ENCODE measurements at regions not wholly inside any gene's neighbourhood (a gene's known extent, or its start where the extent isn't known, plus 50 kb on each side); places are given as distances from the start of the nearest gene placed in this dataset.

- peaks cover 66% of the 10 kb centered on the region for H3K4me1 ChIP-seq (ENCODE audit: control insufficient read depth, insufficient read depth, low read length, unreplicated experiment)
- H3K27ac ChIP-seq (ENCODE audit: low read depth, low read length) = peak overlapping the region; percentile 88
- no peak overlapping the region for H2AFZ ChIP-seq (ENCODE audit: low read length, unreplicated experiment)
These were observed 152.7 kb upstream of the RUNX1 start for GRCh38 chr21:35201799-35202198.

GRCh38 chr21:35201288-35201687 is 152.2 kb upstream of the RUNX1 start:
- Histone ChIP-seq H3K4me3 (ENCODE audit: low read depth, low read length) (no peak overlapping the region), H2AFZ (ENCODE audit: low read length, unreplicated experiment) (no peak overlapping the region), H3K4me1 (ENCODE audit: control insufficient read depth, insufficient read depth, low read length, unreplicated experiment) (peaks cover 68% of the 10 kb centered on the region), H3K27ac (ENCODE audit: low read depth, low read length) (no peak overlapping the region), H3K36me3 (ENCODE audit: insufficient read depth, low read length) (no peaks in the 10 kb centered on the region), H3K79me2 (ENCODE audit: control insufficient read depth, insufficient read depth, low read length, unreplicated experiment) (no peaks in the 10 kb centered on the region), H3K27me3 (ENCODE audit: insufficient read depth, low read length) (no peaks in the 10 kb centered on the region)

More at GRCh38 chr21:35201799-35202198, 152.7 kb upstream of the RUNX1 start:
- no peak overlapping the region for H3K4me3 ChIP-seq (ENCODE audit: low read depth, low read length)
- H3K27me3 ChIP-seq (ENCODE audit: insufficient read depth, low read length) = no peaks in the 10 kb centered on the region
- H3K79me2 ChIP-seq (ENCODE audit: control insufficient read depth, insufficient read depth, low read length, unreplicated experiment) = no peaks in the 10 kb centered on the region
- H3K36me3 ChIP-seq (ENCODE audit: insufficient read depth, low read length) = no peaks in the 10 kb centered on the region

- Histone ChIP-seq H3K4me1 (ENCODE audit: control insufficient read depth, insufficient read depth, low read length, unreplicated experiment) (peaks cover 58% of the 10 kb centered on the region), H3K27me3 (ENCODE audit: insufficient read depth, low read length) (no peaks in the 10 kb centered on the region), H3K79me2 (ENCODE audit: control insufficient read depth, insufficient read depth, low read length, unreplicated experiment) (no peaks in the 10 kb centered on the region), H3K27ac (ENCODE audit: low read depth, low read length) (no peak overlapping the region), H2AFZ (ENCODE audit: low read length, unreplicated experiment) (no peak overlapping the region), H3K4me3 (ENCODE audit: low read depth, low read length) (no peak overlapping the region), H3K36me3 (ENCODE audit: insufficient read depth, low read length) (no peaks in the 10 kb centered on the region)
These were observed 150.6 kb upstream of the RUNX1 start for GRCh38 chr21:35199733-35200015.

GRCh38 chr21:35198982-35199732 is 150.1 kb upstream of the RUNX1 start:
- Histone ChIP-seq H3K4me1 (ENCODE audit: control insufficient read depth, insufficient read depth, low read length, unreplicated experiment) (peaks cover 53% of the 10 kb centered on the region), H3K79me2 (ENCODE audit: control insufficient read depth, insufficient read depth, low read length, unreplicated experiment) (no peaks in the 10 kb centered on the region)

GRCh38 chr21:35198565-35198964 is 149.5 kb upstream of the RUNX1 start:
- Histone ChIP-seq H3K36me3 (ENCODE audit: insufficient read depth, low read length) (no peaks in the 10 kb centered on the region), H3K27me3 (ENCODE audit: insufficient read depth, low read length) (no peaks in the 10 kb centered on the region), H3K4me1 (ENCODE audit: control insufficient read depth, insufficient read depth, low read length, unreplicated experiment) (peaks cover 47% of the 10 kb centered on the region), H3K4me3 (ENCODE audit: low read depth, low read length) (peak overlapping the region; percentile 21; the same call in 1 of the 2 replicates), H2AFZ (ENCODE audit: low read length, unreplicated experiment) (peak overlapping the region; percentile 7), H3K79me2 (ENCODE audit: control insufficient read depth, insufficient read depth, low read length, unreplicated experiment) (no peaks in the 10 kb centered on the region), H3K27ac (ENCODE audit: low read depth, low read length) (peak overlapping the region; percentile 91)

More at GRCh38 chr21:35198982-35199732, 150.1 kb upstream of the RUNX1 start:
- Histone ChIP-seq H3K4me3 (ENCODE audit: low read depth, low read length) (peak overlapping the region; percentile 21; the same call in 1 of the 2 replicates), H3K27ac (ENCODE audit: low read depth, low read length) (peak overlapping the region; percentile 91), H3K36me3 (ENCODE audit: insufficient read depth, low read length) (no peaks in the 10 kb centered on the region), H2AFZ (ENCODE audit: low read length, unreplicated experiment) (peak overlapping the region; percentile 7), H3K27me3 (ENCODE audit: insufficient read depth, low read length) (no peaks in the 10 kb centered on the region)

GRCh38 chr21:35197992-35198431 is 148.9 kb upstream of the RUNX1 start:
- Histone ChIP-seq H3K27ac (ENCODE audit: low read depth, low read length) (peak overlapping the region; percentile 91), H3K79me2 (ENCODE audit: control insufficient read depth, insufficient read depth, low read length, unreplicated experiment) (no peaks in the 10 kb centered on the region), H3K36me3 (ENCODE audit: insufficient read depth, low read length) (no peaks in the 10 kb centered on the region), H3K27me3 (ENCODE audit: insufficient read depth, low read length) (no peaks in the 10 kb centered on the region), H3K4me1 (ENCODE audit: control insufficient read depth, insufficient read depth, low read length, unreplicated experiment) (peaks cover 42% of the 10 kb centered on the region), H3K4me3 (ENCODE audit: low read depth, low read length) (peak overlapping the region; percentile 21; the same call in 1 of the 2 replicates), H2AFZ (ENCODE audit: low read length, unreplicated experiment) (peak overlapping the region; percentile 7)

GRCh38 chr21:35197191-35197590 is 148.1 kb upstream of the RUNX1 start:
- Histone ChIP-seq H3K36me3 (ENCODE audit: insufficient read depth, low read length) (no peaks in the 10 kb centered on the region), H3K27ac (ENCODE audit: low read depth, low read length) (peak overlapping the region; percentile 91), H3K4me1 (ENCODE audit: control insufficient read depth, insufficient read depth, low read length, unreplicated experiment) (peaks cover 33% of the 10 kb centered on the region), H3K79me2 (ENCODE audit: control insufficient read depth, insufficient read depth, low read length, unreplicated experiment) (no peaks in the 10 kb centered on the region), H3K27me3 (ENCODE audit: insufficient read depth, low read length) (no peaks in the 10 kb centered on the region), H2AFZ (ENCODE audit: low read length, unreplicated experiment) (no peak overlapping the region), H3K4me3 (ENCODE audit: low read depth, low read length) (no peak overlapping the region)

GRCh38 chr21:35196128-35196527 is 147.0 kb upstream of the RUNX1 start:
- Histone ChIP-seq H3K4me1 (ENCODE audit: control insufficient read depth, insufficient read depth, low read length, unreplicated experiment) (peaks cover 31% of the 10 kb centered on the region), H3K79me2 (ENCODE audit: control insufficient read depth, insufficient read depth, low read length, unreplicated experiment) (no peaks in the 10 kb centered on the region), H3K36me3 (ENCODE audit: insufficient read depth, low read length) (no peaks in the 10 kb centered on the region), H3K4me3 (ENCODE audit: low read depth, low read length) (no peak overlapping the region), H2AFZ (ENCODE audit: low read length, unreplicated experiment) (no peak overlapping the region), H3K27me3 (ENCODE audit: insufficient read depth, low read length) (no peaks in the 10 kb centered on the region), H3K27ac (ENCODE audit: low read depth, low read length) (no peak overlapping the region)

- H3K27me3 ChIP-seq (ENCODE audit: insufficient read depth, low read length) = no peaks in the 10 kb centered on the region
- H3K4me1 ChIP-seq (ENCODE audit: control insufficient read depth, insufficient read depth, low read length, unreplicated experiment) = peaks cover 37% of the 10 kb centered on the region
- no peak overlapping the region for H3K4me3 ChIP-seq (ENCODE audit: low read depth, low read length)
- H2AFZ ChIP-seq (ENCODE audit: low read length, unreplicated experiment) = no peak overlapping the region
- no peaks in the 10 kb centered on the region for H3K36me3 ChIP-seq (ENCODE audit: insufficient read depth, low read length)
- no peak overlapping the region for H3K27ac ChIP-seq (ENCODE audit: low read depth, low read length)
- H3K79me2 ChIP-seq (ENCODE audit: control insufficient read depth, insufficient read depth, low read length, unreplicated experiment) = no peaks in the 10 kb centered on the region
These were observed 146.1 kb upstream of the RUNX1 start for GRCh38 chr21:35195232-35195631.

- Histone ChIP-seq H3K27me3 (ENCODE audit: insufficient read depth, low read length) (no peaks in the 10 kb centered on the region), H3K27ac (ENCODE audit: low read depth, low read length) (no peak overlapping the region)
These were observed 142.7 kb upstream of the RUNX1 start for GRCh38 chr21:35191754-35192153.

GRCh38 chr21:35191128-35191527 is 142.0 kb upstream of the RUNX1 start:
- H3K4me1 ChIP-seq (ENCODE audit: control insufficient read depth, insufficient read depth, low read length, unreplicated experiment) = peaks cover 19% of the 10 kb centered on the region
- no peaks in the 10 kb centered on the region for H3K79me2 ChIP-seq (ENCODE audit: control insufficient read depth, insufficient read depth, low read length, unreplicated experiment)
- H2AFZ ChIP-seq (ENCODE audit: low read length, unreplicated experiment) = no peak overlapping the region
- no peak overlapping the region for H3K27ac ChIP-seq (ENCODE audit: low read depth, low read length)
- no peaks in the 10 kb centered on the region for H3K36me3 ChIP-seq (ENCODE audit: insufficient read depth, low read length)
- no peaks in the 10 kb centered on the region for H3K27me3 ChIP-seq (ENCODE audit: insufficient read depth, low read length)
- no peak overlapping the region for H3K4me3 ChIP-seq (ENCODE audit: low read depth, low read length)

More at GRCh38 chr21:35191754-35192153, 142.7 kb upstream of the RUNX1 start:
- no peak overlapping the region for H3K4me3 ChIP-seq (ENCODE audit: low read depth, low read length)
- peaks cover 21% of the 10 kb centered on the region for H3K4me1 ChIP-seq (ENCODE audit: control insufficient read depth, insufficient read depth, low read length, unreplicated experiment)
- no peaks in the 10 kb centered on the region for H3K36me3 ChIP-seq (ENCODE audit: insufficient read depth, low read length)
- no peak overlapping the region for H2AFZ ChIP-seq (ENCODE audit: low read length, unreplicated experiment)
- H3K79me2 ChIP-seq (ENCODE audit: control insufficient read depth, insufficient read depth, low read length, unreplicated experiment) = no peaks in the 10 kb centered on the region

All from ACC112 (cell line).